HCT116 (cell line): ENCODE measurements at regions not wholly inside any gene's neighbourhood (a gene's known extent, or its start where the extent isn't known, plus 50 kb on each side); places are given as distances from the start of the nearest gene placed in this dataset.

ENCODE experiments used
- ATAC-seq: fragments of 200-7000 bp; cut with Tn5 transposase; 2 replicates; pipeline ENCODE4 v1.9.1; 2020; ENCODE audit warnings: mild to moderate bottlenecking, moderate library complexity
- BruUV-seq: library from RNA; stranded (reverse); fragments of 400-500 nt; replicated peaks from 2 replicates; lab custom pipeline; 2021; lab: Mats Ljungman, UMichigan
- CTCF ChIA-PET: fragments of 300-600 bp; sonication (Branson Sonifier 250); formaldehyde crosslinking; loops from one replicate; lab custom pipeline; 2021; ENCODE audit warnings: antibody characterized with exemption; lab: Charles Lee
- POLR2A ChIA-PET: fragments of 300-600, 350-600 bp; sonication (Branson Sonifier 250); formaldehyde crosslinking; loops from one replicate; lab custom pipeline; 2021; ENCODE audit warnings: antibody characterized with exemption; lab: Charles Lee
- RAD21 ChIA-PET, 2 experiments: fragments of 300-600 bp; sonication (Branson Sonifier 250); formaldehyde crosslinking; loops; one replicate each; lab custom pipeline; 2023; ENCODE audit warnings: low total read pairs in 2 of 2; ENCODE audit not compliant: uncharacterized antibody in 2 of 2, unreplicated experiment in 2 of 2, low non-redundant PET in 1 of 2; lab: Charles Lee
- DNase-seq: peaks from one replicate; pipeline ENCODE4 v3.0.0-alpha.2; 2010; ENCODE audit warnings: low read depth, low spot score
- H2AFZ ChIP-seq: fragments of 200-600 bp; shearing (Covaris generic), sonication (generic); 2 replicates; pipeline ENCODE4 v1.6.1; 2017; ENCODE audit warnings: low read depth, mixed run types, mixed read lengths, antibody characterized with exemption, low read length; ENCODE audit not compliant: poor library complexity, severe bottlenecking
- H3K27ac ChIP-seq: 2 replicates; pipeline ENCODE4 v1.5.1; 2012; ENCODE audit warnings: low read depth, low read length
- H3K27me3 ChIP-seq: fragments of 200-600 bp; sonication (generic); 2 replicates; pipeline ENCODE4 v1.6.1; 2016; ENCODE audit warnings: mixed run types, low read length, mixed read lengths; ENCODE audit not compliant: insufficient read depth
- H3K36me3 ChIP-seq, 2 experiments: fragments of 200-500 bp in 1 of 2; fragments of 200-600 bp in 1 of 2; sonication (Bioruptor generic) in 1 of 2; sonication (generic) in 1 of 2; 2 replicates each; pipeline versions ENCODE4 v1.5.1 to v1.6.1; 2014 to 2016; ENCODE audit warnings: low read length in 2 of 2, inconsistent platforms in 1 of 2, mixed read lengths in 1 of 2, mixed run types in 1 of 2; ENCODE audit not compliant: insufficient read depth in 2 of 2, control insufficient read depth in 1 of 2
- H3K4me1 ChIP-seq, 2 experiments: fragments of 200-600 bp in 1 of 2; sonication (generic) in 1 of 2; 2 replicates each; pipeline versions ENCODE4 v1.5.1 to v1.6.1; 2012 to 2017; ENCODE audit warnings: low read length in 2 of 2, inconsistent platforms in 1 of 2, mild to moderate bottlenecking in 1 of 2, mixed read lengths in 1 of 2, mixed run types in 1 of 2, moderate library complexity in 1 of 2; ENCODE audit not compliant: insufficient read depth in 2 of 2, control insufficient read depth in 1 of 2
- H3K4me2 ChIP-seq: fragments of 200-600 bp; sonication (generic); 2 replicates; pipeline ENCODE4 v1.6.1; 2017; ENCODE audit warnings: mixed run types, low read length, mixed read lengths
- H3K4me3 ChIP-seq, 2 experiments: fragments of 200-600 bp in 1 of 2; sonication (generic) in 1 of 2; replicated peaks in 1 of 2; 2 replicates each; pipeline ENCODE4 v1.5.1; 2011 to 2016; ENCODE audit warnings: low read length in 2 of 2, control low read depth in 1 of 2, low read depth in 1 of 2, mild to moderate bottlenecking in 1 of 2, mixed read lengths in 1 of 2, mixed run types in 1 of 2
- H3K79me2 ChIP-seq: fragments of 200-600 bp; sonication (generic); 2 replicates; pipeline ENCODE4 v1.6.1; 2017; ENCODE audit warnings: mild to moderate bottlenecking, mixed run types, low read length, moderate library complexity, mixed read lengths; ENCODE audit not compliant: insufficient read depth
- H3K9ac ChIP-seq: fragments of 200-600 bp; sonication (generic); 2 replicates; pipeline ENCODE4 v1.6.1; 2016; ENCODE audit warnings: low read length, mixed read lengths
- H3K9me2 ChIP-seq: fragments of 200-600 bp; sonication (generic), shearing (Covaris generic); 2 replicates; pipeline ENCODE4 v1.6.1; 2017; ENCODE audit warnings: mixed run types, mild to moderate bottlenecking, moderate library complexity; ENCODE audit not compliant: insufficient read depth
- H3K9me3 ChIP-seq, 2 experiments: fragments of 200-500 bp in 1 of 2; fragments of 200-600 bp in 1 of 2; sonication (Bioruptor generic) in 1 of 2; sonication (generic) in 1 of 2; 2 replicates each; pipeline ENCODE4 v1.6.1; 2014 to 2017; ENCODE audit warnings: low read length in 2 of 2, mixed read lengths in 2 of 2, inconsistent platforms in 1 of 2, low read depth in 1 of 2, mild to moderate bottlenecking in 1 of 2, mixed run types in 1 of 2, moderate library complexity in 1 of 2; ENCODE audit not compliant: control insufficient read depth in 1 of 2, insufficient read depth in 1 of 2
- H4K20me1 ChIP-seq: fragments of 200-600 bp; sonication (generic), shearing (Covaris generic); 2 replicates; pipeline ENCODE4 v1.6.1; 2017; ENCODE audit warnings: mixed run types, mild to moderate bottlenecking, moderate library complexity; ENCODE audit not compliant: insufficient read depth
- ATF3 ChIP-seq: IDR thresholded peaks from 2 replicates; pipeline ENCODE4 v1.6.1; 2012
- CEBPB ChIP-seq: IDR thresholded peaks from 2 replicates; pipeline ENCODE4 v1.6.1; 2012; ENCODE audit warnings: low read depth
- EGR1 ChIP-seq: IDR thresholded peaks from 2 replicates; pipeline ENCODE4 v1.6.1; 2012; ENCODE audit warnings: low read depth
- EZH2phosphoT487 ChIP-seq: fragments of 200-600 bp; IDR thresholded peaks from 2 replicates; pipeline ENCODE4 v1.6.1; 2018; ENCODE audit warnings: antibody characterized with exemption, borderline replicate concordance
- POLR2A ChIP-seq: IDR thresholded peaks from 2 replicates; pipeline ENCODE4 v1.7.0; 2011; ENCODE audit warnings: borderline replicate concordance; ENCODE audit not compliant: insufficient read depth, insufficient read length; ENCODE audit errors: extremely low read depth
- REST ChIP-seq: IDR thresholded peaks from 2 replicates; pipeline ENCODE4 v1.6.1; 2012; ENCODE audit warnings: low read depth
- intact Hi-C: fragments of 100-400 bp; cut with micrococcal nuclease; formaldehyde crosslinking; loops from 2 replicates; pipeline ENCODE4 v1.10.0; 2022

GRCh38 chr9:22588918-22589317 lies 142.3 kb downstream of the DMRTA1 start:
- Histone ChIP-seq H3K27me3 (no peaks in the 10 kb centered on the region), H3K9me2 (no peaks in the 10 kb centered on the region), H3K4me3 (no peak overlapping the region), H3K9me3 (no peaks in the 10 kb centered on the region), H3K79me2 (no peaks in the 10 kb centered on the region), H2AFZ (no peak overlapping the region), H4K20me1 (no peaks in the 10 kb centered on the region), H3K4me2 (no peak overlapping the region), H3K9ac (no peak overlapping the region), H3K4me1 (no peaks in the 10 kb centered on the region), H3K27ac (no peak overlapping the region), H3K36me3 (no peaks in the 10 kb centered on the region)
- ChIA-PET CTCF (no interaction called here), POLR2A (no interaction called here), RAD21 (no interaction called here)
- TF ChIP-seq EZH2phosphoT487 = no peak
- TF ChIP-seq EGR1 = no peak
- no peak for TF ChIP-seq CEBPB
- no peak for TF ChIP-seq POLR2A
- no peak for TF ChIP-seq ATF3
- TF ChIP-seq REST = no peak
- no peak for DNase-seq
- no peak for ATAC-seq
- intact Hi-C loops = no loop called here
- no TSS peak for BruUV-seq
